HT-29 (cell line): ENCODE measurements at regions not wholly inside any gene's neighbourhood (a gene's known extent, or its start where the extent isn't known, plus 50 kb on each side); places are given as distances from the start of the nearest gene placed in this dataset.

Experiments
- DNase-seq: peaks from one replicate; pipeline ENCODE4 v3.0.0-alpha.2; 2015; ENCODE audit warnings: low spot score

DNA sequence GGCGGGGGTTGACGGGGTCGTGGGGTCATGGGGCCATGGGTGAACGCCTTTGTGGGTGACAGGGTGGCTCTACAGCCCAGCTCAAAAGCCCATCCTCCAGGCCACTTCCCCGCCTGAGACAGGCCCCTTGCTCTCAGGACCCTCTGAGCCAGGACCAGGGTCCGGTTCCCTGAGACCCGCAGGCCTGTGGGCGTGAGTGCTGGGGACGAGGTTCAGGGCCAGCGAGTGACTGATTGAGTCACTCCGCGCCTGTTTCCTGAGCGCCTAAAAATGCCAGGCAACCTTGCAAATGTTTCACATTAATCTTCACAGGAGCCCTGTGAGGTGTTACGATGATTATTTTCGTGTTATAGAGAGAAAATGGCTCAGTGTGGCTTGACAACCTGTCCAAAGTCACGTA, 97.8 kb downstream of the ZNF674 start:
- DNase-seq = peak; percentile 5

DNA sequence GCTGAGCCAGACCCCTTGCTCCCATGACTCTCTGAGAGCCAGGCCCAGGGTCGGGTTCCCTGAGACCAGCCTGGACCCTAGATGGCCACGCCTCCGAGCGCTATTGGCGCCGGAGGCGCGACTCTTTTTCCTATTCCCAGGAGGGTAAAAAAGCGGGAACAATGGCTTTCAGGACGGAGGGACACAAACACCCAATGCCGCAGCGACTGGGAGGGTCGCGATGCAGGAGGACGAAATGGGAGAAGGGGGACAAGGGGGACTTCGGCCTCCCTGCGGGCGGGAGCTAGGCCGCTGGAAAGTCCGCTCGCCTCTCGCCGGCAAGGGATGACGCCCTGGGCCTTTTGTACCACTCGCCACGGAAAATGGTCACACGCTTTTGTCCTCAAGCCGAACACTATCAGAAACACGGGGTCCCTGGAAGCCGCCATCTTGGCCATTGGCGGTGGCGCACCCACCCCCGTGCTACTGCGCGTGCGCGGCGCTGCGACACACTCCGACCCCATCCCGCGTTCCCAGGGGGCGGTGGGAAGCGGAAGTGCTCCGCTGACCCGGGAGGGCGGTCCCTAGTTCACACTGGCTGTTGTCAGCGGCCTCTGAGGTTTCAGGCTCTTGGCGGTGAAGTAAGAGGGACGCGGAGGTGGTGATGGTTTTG, 98.4 kb downstream of the ZNF674 start:
- peak; percentile 72 for DNase-seq

DNA sequence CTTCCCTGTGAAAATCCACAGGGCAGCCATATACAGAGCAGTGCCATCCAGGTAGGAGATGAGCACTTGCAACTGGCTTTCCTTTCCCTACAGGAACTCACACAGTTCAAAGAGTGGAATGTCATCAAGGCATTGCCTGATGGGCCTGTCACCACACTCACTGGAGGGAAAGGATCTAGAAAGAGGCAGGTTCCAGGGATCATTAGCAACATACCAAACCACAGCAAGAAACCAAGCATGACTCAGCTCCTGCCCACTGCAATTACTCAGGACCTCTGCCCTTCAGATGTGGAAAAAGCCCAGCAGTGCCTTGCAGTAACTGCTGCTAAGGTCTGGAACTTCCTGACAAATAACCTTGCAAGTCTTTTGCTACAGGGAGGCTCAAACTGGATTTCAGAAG, 101.2 kb downstream of the ZNF674 start:
- peak; percentile 51 for DNase-seq

DNA sequence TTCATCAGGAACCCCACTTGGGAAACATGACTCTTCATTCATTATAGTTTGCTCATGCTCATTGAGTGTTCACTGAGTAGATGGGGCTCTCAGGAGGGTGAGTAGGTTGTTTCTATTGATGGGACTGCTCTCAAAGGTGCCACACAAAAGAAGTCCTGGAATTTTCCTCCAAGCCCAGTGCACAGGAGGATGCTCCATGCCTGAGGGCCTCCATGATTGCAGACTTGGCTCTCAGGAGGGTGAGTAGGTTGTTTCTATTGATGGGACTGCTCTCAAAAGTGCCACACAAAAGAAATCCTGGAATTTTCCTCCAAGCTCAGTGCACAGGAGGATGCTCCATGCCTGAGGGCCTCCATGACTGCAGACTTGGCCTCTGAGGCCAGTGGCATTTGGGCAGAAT, 108.5 kb downstream of the ZNF674 start:
- no peak for DNase-seq

DNA sequence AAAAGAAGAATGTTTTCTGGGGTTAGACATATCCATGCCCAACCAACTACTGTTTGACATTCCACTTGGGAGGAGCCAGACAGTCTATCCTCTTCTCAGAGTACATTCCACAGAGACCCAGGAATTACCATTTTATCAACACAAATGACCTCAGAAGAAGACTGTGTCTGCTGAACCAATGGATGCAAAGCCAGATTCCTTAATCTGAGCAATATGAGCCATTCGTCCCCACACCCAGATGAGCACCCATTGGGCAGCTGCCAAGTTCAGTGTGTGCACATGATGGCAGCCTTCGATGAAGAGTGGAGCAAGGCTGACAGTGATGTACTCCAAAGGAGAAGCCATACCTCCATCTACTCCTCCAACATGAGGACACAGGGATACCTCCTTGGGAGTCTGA, 111.3 kb downstream of the ZNF674 start:
- no peak for DNase-seq

DNA sequence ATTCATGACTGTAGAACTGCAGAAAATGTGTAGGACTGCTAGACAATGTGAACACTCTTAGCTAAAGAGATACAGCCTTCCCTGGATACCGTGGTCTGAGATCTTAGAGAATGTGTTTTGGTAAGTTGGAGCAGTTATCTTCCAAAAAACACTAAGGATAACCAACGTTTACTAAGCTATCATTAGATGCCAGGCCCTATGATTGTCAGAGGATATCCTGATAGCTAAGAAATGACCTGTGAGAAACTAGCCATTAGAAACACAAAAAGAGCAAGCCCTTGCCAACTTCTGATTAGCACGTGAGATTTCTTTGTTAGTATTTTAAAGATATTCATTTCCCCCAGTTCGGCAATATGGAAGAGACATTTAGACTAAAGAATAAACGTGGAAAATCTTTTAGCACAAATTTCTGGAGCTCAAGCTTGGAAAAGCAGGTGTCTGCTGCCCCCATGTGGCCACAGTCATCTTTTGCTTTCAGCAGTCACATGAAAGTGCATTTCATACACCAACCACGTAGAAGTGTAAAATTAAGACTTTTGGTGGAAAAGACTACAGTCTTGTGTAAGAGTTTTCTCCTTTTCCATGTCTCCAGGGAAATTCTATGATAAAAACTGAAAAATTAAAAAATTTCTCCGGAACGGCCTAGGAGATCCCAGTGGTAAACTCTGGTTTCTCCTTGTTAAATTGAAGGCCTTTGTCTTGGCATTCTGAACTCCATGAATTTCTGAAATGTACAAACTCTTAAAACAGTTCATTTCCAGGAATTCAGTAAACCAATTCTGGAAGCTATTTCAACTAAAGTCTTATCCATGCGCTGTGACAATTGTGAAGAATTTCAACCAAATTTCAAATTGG, 136.4 kb downstream of the ZNF674 start:
- peak; percentile 87 for DNase-seq

DNA sequence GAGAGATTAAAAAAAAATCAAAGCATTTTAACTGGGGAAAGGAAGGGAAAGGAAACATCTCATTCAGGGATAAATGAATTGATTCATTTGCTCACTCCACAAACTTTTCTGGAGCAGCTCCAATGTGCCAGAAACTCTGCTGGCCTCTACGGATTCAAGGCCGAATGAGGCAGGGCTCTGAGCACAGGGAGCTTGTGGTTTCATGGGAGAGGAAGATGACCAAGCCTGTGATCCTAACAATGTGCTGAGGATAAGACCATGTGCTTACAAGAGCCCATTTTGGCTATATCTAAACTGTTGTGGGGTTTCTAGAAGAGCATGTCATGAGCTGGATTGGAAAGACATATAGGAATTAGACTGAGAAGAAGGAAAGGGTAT, 137.5 kb downstream of the ZNF674 start:
- no peak for DNase-seq

DNA sequence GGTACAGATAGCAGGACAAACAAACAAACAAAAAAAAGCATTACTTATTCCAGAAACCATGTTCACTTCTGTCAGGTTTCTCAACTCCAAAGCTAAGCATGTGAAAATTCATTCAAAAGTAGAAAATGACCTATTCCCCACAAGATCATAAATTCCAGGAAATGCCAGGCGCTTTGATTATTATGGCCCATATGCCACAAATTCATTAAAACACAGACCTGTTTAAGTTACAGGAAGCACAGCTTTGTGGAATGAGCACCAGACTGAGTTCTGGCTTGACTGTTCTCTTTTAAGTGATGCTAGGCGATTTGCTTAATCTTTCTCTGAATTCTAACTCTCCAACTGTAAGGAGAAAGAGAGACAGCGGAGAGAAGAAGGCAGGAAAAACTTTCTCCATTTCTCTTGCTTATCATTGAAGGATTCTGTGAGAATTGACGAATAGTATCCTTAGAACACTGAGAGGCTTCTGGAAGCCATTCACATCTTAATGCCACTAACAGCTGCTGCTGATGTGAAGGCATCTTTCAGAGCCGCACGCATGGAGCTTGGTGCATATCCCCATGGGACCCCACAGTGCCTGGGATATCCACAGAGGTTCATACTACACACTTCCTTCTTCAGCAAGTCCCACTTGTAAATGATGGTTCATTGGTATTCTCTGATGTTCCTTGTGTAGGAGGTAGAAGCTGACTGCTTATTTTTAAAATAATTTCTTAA, 138.0 kb downstream of the ZNF674 start:
- peak; percentile 8 for DNase-seq

DNA sequence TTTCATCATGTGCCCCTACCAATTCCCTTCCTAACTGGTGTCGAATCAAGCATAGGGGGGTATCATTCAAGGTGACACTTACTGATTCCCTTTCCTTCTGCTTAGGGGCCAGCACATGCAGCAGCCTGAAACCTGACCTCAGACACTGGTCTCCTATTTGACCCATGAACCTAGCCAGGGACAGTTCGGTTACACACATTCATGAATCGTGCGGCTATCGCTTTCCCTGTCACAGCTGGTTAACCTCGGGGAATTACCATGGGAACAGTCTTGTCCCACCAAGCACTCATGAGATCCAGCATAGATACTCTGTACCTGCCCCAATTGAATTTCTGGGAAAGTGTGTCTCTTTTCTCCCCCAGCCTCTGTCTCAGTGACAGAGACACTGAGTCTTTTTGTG, 140.4 kb downstream of the ZNF674 start:
- DNase-seq = no peak

DNA sequence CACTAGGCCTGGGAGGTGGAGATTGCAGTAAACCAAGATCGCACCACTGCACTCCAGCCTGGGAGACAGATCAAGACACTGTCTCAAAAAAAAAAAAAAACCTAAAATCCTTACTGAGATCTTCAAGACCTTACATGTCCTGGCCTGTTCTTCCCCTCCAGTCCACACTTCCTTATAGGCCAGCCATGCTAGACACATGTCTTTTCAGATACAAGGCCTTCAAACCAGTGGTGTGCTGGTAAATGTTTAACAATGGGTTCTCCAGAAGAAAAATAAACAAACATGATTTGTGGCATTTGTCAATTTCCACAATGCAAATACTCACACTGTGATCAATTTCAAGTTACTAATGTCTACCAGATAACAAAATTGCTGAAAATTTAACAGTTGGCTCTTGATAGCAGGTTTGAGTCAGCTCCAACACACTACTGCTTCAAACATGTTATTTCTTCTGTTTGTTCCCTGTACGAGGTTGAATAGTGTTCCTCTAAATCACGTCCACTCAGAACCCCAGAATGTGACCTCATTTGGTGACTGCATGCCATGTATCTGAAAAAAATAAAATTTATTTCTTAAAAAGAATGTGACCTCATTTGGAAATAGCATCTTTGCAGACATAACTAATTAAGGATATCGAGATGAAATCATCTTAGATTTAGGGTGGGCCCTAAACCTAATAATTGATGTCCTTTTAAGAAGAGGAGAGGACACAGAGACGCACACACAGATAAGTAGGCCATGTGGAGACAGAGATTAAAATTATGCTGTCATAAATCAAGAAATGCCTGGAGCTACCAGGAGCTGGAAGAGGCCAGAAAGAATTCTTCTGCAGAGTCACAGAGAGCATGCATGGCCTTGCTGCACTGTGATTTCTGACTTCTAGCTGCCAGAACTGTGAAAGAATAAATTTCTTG, 144.4 kb downstream of the ZNF674 start:
- no peak for DNase-seq

DNA sequence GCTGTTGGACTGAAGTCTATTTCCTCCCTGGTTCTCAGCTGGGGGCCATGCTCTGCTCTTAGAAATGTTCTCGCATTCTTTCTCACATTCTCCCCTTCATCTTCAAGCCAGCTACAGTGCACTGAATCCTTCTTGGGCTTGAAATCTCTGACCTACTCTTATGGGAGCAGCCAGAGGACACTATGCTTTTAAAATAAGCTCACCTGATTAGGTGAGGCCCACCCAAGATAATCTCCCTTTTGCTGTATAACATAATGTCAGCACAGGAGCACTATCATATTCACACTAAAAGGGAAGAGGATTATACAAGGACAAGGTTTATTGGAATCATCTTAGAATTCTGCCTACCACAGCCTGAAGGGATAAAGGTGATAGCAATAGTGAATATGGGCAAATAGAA, 146.3 kb downstream of the ZNF674 start:
- DNase-seq = no peak

DNA sequence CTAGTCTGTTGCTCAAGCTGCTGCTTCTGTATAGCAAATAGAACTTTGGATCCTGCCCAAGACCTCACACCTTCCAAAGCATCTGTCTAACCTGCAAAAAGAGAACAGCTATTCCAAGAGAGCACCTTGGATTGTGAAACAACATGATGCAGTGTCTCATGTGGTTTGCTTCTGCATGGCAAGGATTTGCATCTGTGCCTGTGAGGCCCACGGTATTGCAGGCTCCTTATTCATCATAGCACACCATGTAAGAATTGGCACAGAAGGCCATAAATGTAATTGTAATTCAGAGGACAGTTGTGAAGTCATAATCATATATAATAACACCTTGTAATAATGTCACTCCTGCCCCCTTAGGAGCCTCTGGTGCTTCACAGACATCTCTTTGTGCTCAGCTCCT, 147.1 kb downstream of the ZNF674 start:
- DNase-seq = no peak

DNA sequence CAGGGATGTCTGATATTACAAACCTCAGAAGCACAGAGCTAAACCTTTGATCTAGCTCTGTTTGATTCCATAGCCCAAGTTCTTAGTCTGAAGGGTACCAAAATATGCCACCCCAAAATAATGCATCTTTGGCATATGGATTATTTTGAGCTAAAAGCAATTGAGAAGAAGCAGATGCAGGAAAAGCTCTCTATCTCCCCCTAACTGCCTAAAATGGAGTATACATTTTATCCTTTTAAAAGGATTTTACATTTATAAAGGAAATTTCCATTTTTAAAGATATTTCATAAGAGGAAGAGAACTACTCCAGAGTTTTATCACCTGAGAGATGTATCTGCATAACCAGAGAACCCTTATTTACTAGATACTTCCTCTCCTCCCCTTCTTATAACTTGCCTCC, 158.7 kb downstream of the ZNF674 start:
- no peak for DNase-seq

DNA sequence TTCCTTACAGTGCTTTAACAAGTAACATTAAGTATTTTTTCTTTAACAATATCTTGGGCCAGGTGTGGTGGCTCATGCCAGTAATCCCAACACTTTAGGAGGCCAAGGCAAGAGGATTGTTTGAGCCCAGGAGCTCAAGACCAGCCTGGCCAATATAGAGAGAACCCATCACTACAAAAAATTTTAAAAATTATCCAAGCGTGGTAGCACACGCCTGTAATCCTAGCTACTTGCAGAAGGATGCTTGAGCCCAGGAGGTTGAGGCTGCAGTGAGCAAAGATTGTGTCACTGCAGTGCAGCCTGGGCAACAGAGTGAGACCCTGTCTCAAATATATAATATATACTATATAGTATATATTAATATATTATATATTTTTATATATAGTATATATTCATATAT, 162.2 kb downstream of the ZNF674 start:
- DNase-seq = no peak

DNA sequence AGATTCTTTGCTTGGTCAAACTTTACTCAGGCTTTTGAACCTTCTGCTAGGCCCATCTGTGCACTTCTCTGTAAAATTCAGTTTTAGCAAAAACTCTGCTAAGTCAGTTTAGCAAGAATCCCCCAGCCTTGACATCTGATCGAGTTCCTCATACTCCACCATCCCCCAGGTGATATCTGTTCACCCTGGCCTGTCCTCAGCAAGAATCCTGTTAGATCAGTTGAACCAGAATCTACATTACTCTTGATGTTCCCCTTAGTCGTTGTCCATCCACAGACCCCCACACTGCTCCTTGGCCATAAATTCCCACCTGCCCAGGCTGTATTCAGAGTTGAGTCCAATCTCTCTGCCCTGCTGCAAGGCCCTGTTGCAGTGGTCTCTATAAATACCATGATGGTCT, 162.6 kb downstream of the ZNF674 start:
- no peak for DNase-seq

DNA sequence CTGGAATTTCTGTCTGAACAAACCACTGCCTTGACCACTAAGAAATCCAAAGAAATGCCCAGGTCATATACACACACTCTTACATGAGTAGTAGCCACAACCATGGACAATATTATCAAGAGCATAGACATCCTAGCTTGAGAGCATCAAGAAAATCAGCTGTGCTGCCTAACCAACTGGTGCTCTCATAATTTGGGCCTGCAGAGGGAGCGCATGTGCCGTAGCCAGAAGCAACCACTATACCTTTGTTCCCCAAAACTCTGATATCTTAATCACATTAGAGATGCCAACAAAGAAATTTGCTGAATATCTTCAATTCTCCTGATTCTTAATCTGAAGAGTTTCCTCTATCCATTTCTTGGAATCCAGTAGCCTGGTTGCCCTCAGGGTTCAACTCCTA, 163.6 kb downstream of the ZNF674 start:
- peak; percentile 76 for DNase-seq

DNA sequence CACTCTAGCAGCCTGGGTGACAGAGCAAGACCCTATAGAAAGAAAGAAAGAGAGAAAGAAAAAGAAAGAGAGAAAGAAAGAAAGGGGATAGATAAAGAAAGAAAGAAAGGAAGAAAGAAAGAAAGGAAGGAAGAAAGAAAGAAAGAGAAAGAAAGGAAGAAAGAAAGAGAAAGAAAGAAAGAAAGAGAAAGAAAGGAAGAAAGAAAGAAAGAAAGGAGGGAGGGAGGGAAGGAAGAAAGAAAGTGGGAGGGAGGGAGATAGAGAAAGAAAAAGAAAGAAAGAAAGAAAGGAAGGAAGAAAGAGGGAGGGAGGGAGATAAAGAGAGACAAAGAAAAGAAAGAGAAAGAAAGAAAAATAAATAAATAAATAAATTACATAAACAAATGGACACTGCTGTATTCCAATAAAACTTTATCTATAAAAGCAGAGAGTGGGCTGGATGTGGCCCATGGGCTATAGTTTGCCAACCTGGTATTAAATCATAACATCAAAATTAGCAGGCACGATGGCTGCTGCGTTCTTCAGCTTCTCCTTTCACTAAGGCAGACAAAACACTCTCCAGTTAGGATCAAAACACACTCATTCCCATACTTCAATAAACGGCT, 165.0 kb downstream of the ZNF674 start:
- DNase-seq = no peak

DNA sequence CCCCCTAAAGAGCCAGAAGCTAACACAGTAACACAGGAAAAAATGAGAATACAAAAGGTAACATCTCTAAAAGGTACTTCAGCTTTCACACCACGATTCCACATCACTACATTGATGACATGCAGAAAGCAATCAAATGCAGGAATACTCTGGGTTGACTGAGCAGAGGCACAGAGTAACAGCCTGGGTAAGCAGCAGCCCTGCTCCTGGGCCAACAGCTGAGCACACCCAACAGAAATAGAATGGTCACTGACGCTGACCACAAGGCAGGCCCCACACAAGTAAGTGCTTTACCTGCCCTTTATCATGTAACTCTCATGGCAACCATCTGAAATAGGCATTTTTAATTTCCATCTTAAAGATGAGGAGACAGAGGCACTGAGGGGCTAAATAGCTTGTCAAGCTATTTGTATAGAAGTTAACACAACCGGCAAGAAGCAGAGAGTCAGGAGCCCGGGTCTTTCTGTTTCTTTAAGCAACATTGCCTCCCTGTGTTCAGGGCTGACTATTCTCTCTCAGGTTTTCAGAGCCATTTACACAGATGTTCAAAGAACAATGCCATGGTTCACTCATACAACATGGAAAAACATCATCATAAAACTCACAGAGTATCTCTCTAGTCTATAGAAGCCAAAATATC, 168.9 kb downstream of the ZNF674 start:
- DNase-seq = peak; percentile 92

DNA sequence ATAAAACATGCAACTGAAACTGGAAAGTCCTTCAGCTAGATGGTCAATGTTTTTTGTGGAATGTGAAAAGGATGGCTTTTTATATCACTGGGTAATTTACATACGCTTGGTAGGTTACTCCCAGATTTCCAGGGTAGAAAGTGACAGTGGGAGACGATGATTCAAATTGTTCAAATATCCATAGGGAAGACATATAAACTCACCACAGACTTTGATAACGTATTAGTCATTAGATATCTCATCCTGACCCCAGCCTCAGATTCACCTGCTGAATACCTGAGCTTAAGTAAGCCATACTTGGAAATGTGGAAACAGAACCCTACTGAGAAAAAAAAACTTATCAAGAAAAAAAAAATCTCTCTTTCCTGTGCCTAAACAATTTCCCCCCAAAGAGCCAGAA, 169.4 kb downstream of the ZNF674 start:
- DNase-seq = no peak

DNA sequence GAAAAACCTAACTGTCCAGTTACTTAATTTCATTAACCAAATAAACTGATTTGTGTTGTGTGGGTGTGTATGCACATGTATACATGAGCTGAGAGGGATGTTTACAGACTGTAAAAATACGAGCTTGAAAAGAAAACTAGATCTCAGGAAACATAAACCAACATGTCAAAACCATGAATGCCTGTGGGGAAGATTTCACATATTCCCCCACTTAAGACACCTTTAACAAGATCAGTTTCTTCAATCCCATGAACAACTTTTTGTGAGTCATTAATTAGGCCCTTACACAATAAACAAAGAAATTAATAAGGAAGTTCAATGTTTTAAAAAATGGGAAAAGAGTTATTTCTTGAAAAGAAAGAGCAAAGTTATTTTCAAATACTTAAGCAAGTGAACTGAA, 170.8 kb downstream of the ZNF674 start:
- no peak for DNase-seq

DNA sequence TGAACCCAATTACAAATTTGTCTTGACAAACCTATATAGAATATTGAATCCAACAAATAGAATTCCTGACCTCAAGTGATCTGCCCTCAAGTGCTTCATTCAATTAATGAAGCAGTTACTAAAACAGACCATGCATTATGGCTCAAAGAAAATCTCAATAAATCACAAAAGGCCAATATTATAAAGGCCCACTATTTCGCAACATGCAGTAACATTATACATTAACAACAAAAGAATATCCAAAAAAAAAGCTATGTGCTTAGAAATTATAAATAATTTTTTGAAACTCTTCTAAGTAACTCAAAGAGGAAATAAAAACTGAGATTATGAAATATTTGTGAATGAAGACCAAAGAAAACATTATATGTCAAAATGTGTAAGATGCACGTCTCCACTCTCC, 177.7 kb downstream of the ZNF674 start:
- no peak for DNase-seq
